ENCODE measurements at regions not wholly inside any gene's neighbourhood (a gene's known extent, or its start where the extent isn't known, plus 50 kb on each side); places are given as distances from the start of the nearest gene placed in this dataset.

GRCh38 chr3:22969276-22969675 lies 233.9 kb upstream of the UBE2E2 start:
- TF ChIP-seq CTCF (IDR thresholded peaks at IDR 0.05; ENCODE audit: insufficient read depth, low read depth, low read length, missing control alignments), result no peak
- peak; percentile 28 for DNase-seq (ENCODE audit: low read depth)

GRCh38 chr3:22971497-22971896 lies 231.6 kb upstream of the UBE2E2 start:
- TF ChIP-seq CTCF (IDR thresholded peaks at IDR 0.05; ENCODE audit: insufficient read depth, low read depth, low read length, missing control alignments), result no peak
- H3K4me3 ChIP-seq (ENCODE audit: low read length), result no peak overlapping the region
- no peak for DNase-seq (ENCODE audit: low read depth)

More at GRCh38 chr3:22969276-22969675, 233.9 kb upstream of the UBE2E2 start:
- no peak overlapping the region for H3K4me3 ChIP-seq (ENCODE audit: low read length)

GRCh38 chr3:22977042-22977441 lies 226.1 kb upstream of the UBE2E2 start:
- H3K4me3 ChIP-seq (ENCODE audit: low read length), result no peak overlapping the region
- DNase-seq (ENCODE audit: low read depth), result no peak
- TF ChIP-seq CTCF (IDR thresholded peaks at IDR 0.05; ENCODE audit: insufficient read depth, low read depth, low read length, missing control alignments), result no peak

- H3K4me3 ChIP-seq (ENCODE audit: low read length), result no peak overlapping the region
- DNase-seq (ENCODE audit: low read depth), result no peak
- TF ChIP-seq CTCF (IDR thresholded peaks at IDR 0.05; ENCODE audit: insufficient read depth, low read depth, low read length, missing control alignments), result no peak
Measured at GRCh38 chr3:22977650-22978289, 225.4 kb upstream of the UBE2E2 start.

GRCh38 chr3:22979581-22979980 lies 223.5 kb upstream of the UBE2E2 start:
- TF ChIP-seq CTCF (IDR thresholded peaks at IDR 0.05; ENCODE audit: insufficient read depth, low read depth, low read length, missing control alignments), result no peak
- DNase-seq (ENCODE audit: low read depth), result peak; percentile 79
- H3K4me3 ChIP-seq (ENCODE audit: low read length), result no peak overlapping the region

GRCh38 chr3:22980346-22980745 lies 222.8 kb upstream of the UBE2E2 start:
- DNase-seq (ENCODE audit: low read depth), result peak; percentile 48
- no peak overlapping the region for H3K4me3 ChIP-seq (ENCODE audit: low read length)
- TF ChIP-seq CTCF (IDR thresholded peaks at IDR 0.05; ENCODE audit: insufficient read depth, low read depth, low read length, missing control alignments), result no peak

GRCh38 chr3:22981166-22981565 lies 222.0 kb upstream of the UBE2E2 start:
- no peak overlapping the region for H3K4me3 ChIP-seq (ENCODE audit: low read length)
- DNase-seq (ENCODE audit: low read depth), result no peak
- no peak for TF ChIP-seq CTCF (IDR thresholded peaks at IDR 0.05; ENCODE audit: insufficient read depth, low read depth, low read length, missing control alignments)

Measured in epithelial cell of esophagus (primary cell).